GM10266 (cell line): ENCODE measurements at regions not wholly inside any gene's neighbourhood (a gene's known extent, or its start where the extent isn't known, plus 50 kb on each side); places are given as distances from the start of the nearest gene placed in this dataset.

Source experiments
- DNase-seq: peaks from one replicate; pipeline ENCODE4 v3.0.0; 2012; ENCODE audit errors: extremely low spot score
- CTCF ChIP-seq: IDR thresholded peaks from 2 replicates; pipeline ENCODE4 v1.5.1; 2012; ENCODE audit warnings: mild to moderate bottlenecking, low read depth; ENCODE audit not compliant: control insufficient read depth, insufficient read depth; ENCODE audit errors: missing control alignments

- no peak for DNase-seq
- TF ChIP-seq CTCF = no peak
These were observed 149.0 kb upstream of the MPHOSPH6 start for GRCh38 chr16:82319038-82319437.

GRCh38 chr16:82317411-82318167 is 147.6 kb upstream of the MPHOSPH6 start:
- no peak for TF ChIP-seq CTCF
- no peak for DNase-seq

GRCh38 chr16:82313754-82314153 is 143.7 kb upstream of the MPHOSPH6 start:
- no peak for TF ChIP-seq CTCF

GRCh38 chr16:82311528-82311927 is 141.5 kb upstream of the MPHOSPH6 start:
- TF ChIP-seq CTCF = no peak
- no peak for DNase-seq

More at GRCh38 chr16:82313754-82314153, 143.7 kb upstream of the MPHOSPH6 start:
- no peak for DNase-seq

- no peak for DNase-seq
- TF ChIP-seq CTCF = no peak
These were observed 132.2 kb upstream of the MPHOSPH6 start for GRCh38 chr16:82302042-82302727.

GRCh38 chr16:82301146-82301755 is 131.2 kb upstream of the MPHOSPH6 start:
- no peak for TF ChIP-seq CTCF
- DNase-seq = no peak

GRCh38 chr16:82300374-82300951 is 130.4 kb upstream of the MPHOSPH6 start:
- no peak for DNase-seq
- no peak for TF ChIP-seq CTCF
